GM23248 (cell line): ENCODE measurements at regions not wholly inside any gene's neighbourhood (a gene's known extent, or its start where the extent isn't known, plus 50 kb on each side); places are given as distances from the start of the nearest gene placed in this dataset.

Experiments
- EZH2 ChIP-seq: fragments of 200-600 bp; sonication (generic); IDR thresholded peaks from 2 replicates; pipeline ENCODE4 v1.6.1; 2018; ENCODE audit warnings: antibody characterized with exemption, mild to moderate bottlenecking; ENCODE audit not compliant: insufficient read depth, poor library complexity, severe bottlenecking
- EZH2phosphoT487 ChIP-seq: fragments of 200-600 bp; sonication (generic); IDR thresholded peaks from 2 replicates; pipeline ENCODE4 v1.6.1; 2018; ENCODE audit warnings: antibody characterized with exemption, moderate library complexity, mild to moderate bottlenecking, low read depth; ENCODE audit not compliant: insufficient read depth

DNA sequence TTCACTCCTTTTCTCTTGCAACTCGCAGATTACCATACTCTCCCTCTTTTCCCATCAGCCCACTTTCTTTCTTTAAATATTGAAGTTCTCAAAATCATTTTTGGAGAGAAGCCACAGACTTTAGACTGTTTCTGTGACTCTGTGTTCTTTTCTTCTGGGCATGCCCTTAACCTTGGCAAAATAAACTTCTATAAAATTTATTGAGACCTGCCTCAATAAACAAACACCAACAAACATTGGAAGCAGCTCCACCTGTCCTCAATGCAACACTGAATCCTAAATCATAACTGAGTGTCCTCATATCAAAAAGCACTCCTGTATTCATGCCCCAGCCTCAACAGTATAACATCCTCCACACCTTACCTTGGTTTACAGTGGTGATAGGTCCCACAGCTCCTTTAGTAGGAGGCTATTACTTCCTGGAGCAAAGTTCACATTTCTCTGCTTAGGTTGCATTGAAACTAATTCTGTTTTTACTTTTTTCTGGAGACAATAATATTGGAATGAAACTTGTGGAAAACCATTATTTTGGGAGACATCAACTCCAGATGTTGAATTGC lies 320.0 kb upstream of the LRRC4C start:
- TF ChIP-seq EZH2 (no peak), EZH2phosphoT487 (no peak)
